ENCODE measurements at regions not wholly inside any gene's neighbourhood (a gene's known extent, or its start where the extent isn't known, plus 50 kb on each side); places are given as distances from the start of the nearest gene placed in this dataset.
A peak's percentile ranks its signal among the peaks of the same experiment; 100 is the strongest.
"Not testable (repeated sequence)": the region's sequence is repeated elsewhere in the genome, so short reads cannot be mapped to it uniquely, and the experiment has no call there.

GRCh38 chr3:180743813-180744590, 64.7 kb upstream of the CCDC39 start:
- DNase-seq: peak; percentile 100

- DNase-seq: peak; percentile 94
Measured at GRCh38 chr3:180747805-180748361, 68.6 kb upstream of the CCDC39 start.

- no peak for DNase-seq
Measured at GRCh38 chr3:180749322-180749721, 70.0 kb upstream of the CCDC39 start.

GRCh38 chr3:180749796-180750195, 70.5 kb upstream of the CCDC39 start:
- DNase-seq: no peak

GRCh38 chr3:180755556-180755955, 76.3 kb upstream of the CCDC39 start:
- no peak for DNase-seq

GRCh38 chr3:180762866-180763265, 83.6 kb upstream of the CCDC39 start:
- no peak for DNase-seq

GRCh38 chr3:180764481-180764880, 85.2 kb upstream of the CCDC39 start:
- no peak for DNase-seq

- DNase-seq: no peak
Measured at GRCh38 chr3:180770639-180771038, 91.3 kb upstream of the CCDC39 start.

GRCh38 chr3:180776433-180776832, 97.1 kb upstream of the CCDC39 start:
- no peak for DNase-seq

- peak; percentile 7 for DNase-seq
Measured at GRCh38 chr3:180782195-180782984, 103.1 kb upstream of the CCDC39 start.

- DNase-seq: not testable (repeated sequence)
Measured at GRCh38 chr3:180786227-180786626, 106.9 kb upstream of the CCDC39 start.

GRCh38 chr3:180789774-180790173, 110.5 kb upstream of the CCDC39 start:
- DNase-seq: no peak

GRCh38 chr3:180798197-180798596, 114.3 kb upstream of the FXR1 start:
- no peak for DNase-seq

GRCh38 chr3:180802837-180803236, 109.6 kb upstream of the FXR1 start:
- peak; percentile 77 for DNase-seq

GRCh38 chr3:180804916-180805315, 107.6 kb upstream of the FXR1 start:
- peak; percentile 73 for DNase-seq

GRCh38 chr3:180808823-180809575, 103.5 kb upstream of the FXR1 start:
- peak; percentile 96 for DNase-seq

GRCh38 chr3:180820400-180820799, 92.1 kb upstream of the FXR1 start:
- no peak for DNase-seq

GRCh38 chr3:180825964-180826363, 86.5 kb upstream of the FXR1 start:
- no peak for DNase-seq

GRCh38 chr3:180827171-180827570, 85.3 kb upstream of the FXR1 start:
- DNase-seq: no peak

- no peak for DNase-seq
Measured at GRCh38 chr3:180828001-180828720, 84.3 kb upstream of the FXR1 start.

- DNase-seq: no peak
Measured at GRCh38 chr3:180828723-180829408, 83.6 kb upstream of the FXR1 start.
